Endothelial cell of umbilical vein (primary cell): ENCODE measurements at regions not wholly inside any gene's neighbourhood (a gene's known extent, or its start where the extent isn't known, plus 50 kb on each side); places are given as distances from the start of the nearest gene placed in this dataset.

ENCODE experiments used
- BruUV-seq: library from RNA; stranded (reverse); fragments of 400-500 nt; replicated peaks from 2 replicates; lab custom pipeline; 2021; lab: Mats Ljungman, UMichigan
- CTCF ChIA-PET: fragments of 300-600, 350-600 bp; sonication (Branson Sonifier 250); formaldehyde crosslinking; loops from one replicate; lab custom pipeline; 2021; ENCODE audit warnings: antibody characterized with exemption, inconsistent platforms; lab: Charles Lee
- POLR2A ChIA-PET: fragments of 300-600, 350-600 bp; sonication (Branson Sonifier 250); formaldehyde crosslinking; loops from one replicate; lab custom pipeline; 2021; ENCODE audit warnings: antibody characterized with exemption, inconsistent platforms; lab: Charles Lee
- DNase-seq: peaks from one replicate; pipeline ENCODE4 v3.0.0-alpha.2; 2011; ENCODE audit warnings: low read depth, low spot score
- FAIRE-seq: peaks from 2 replicates; lab custom pipeline; 2011; peaks lifted over from hg19 to GRCh38; lab: Jason Lieb, UNC
- H2AFZ ChIP-seq: 2 replicates; pipeline ENCODE4 v1.6.0; 2012; ENCODE audit warnings: low read depth, low read length, control low read depth, inconsistent platforms
- H3K27ac ChIP-seq: 2 replicates; pipeline ENCODE4 v1.5.1; 2011; ENCODE audit warnings: low read depth, mild to moderate bottlenecking, control low read depth, low read length, moderate library complexity; ENCODE audit not compliant: insufficient read depth
- H3K27me3 ChIP-seq, 2 experiments: 2 replicates each; pipeline versions ENCODE4 v1.6.0 to v1.6.1; 2011; ENCODE audit warnings: low read length in 2 of 2, mixed read lengths in 1 of 2; ENCODE audit not compliant: control insufficient read depth in 2 of 2, insufficient read depth in 2 of 2
- H3K36me3 ChIP-seq, 2 experiments: 2 replicates in 1 of 2; 3 replicates in 1 of 2; pipeline ENCODE4 v1.5.1; 2011; ENCODE audit warnings: low read length in 2 of 2, mild to moderate bottlenecking in 1 of 2, moderate library complexity in 1 of 2; ENCODE audit not compliant: control insufficient read depth in 2 of 2, insufficient read depth in 2 of 2; ENCODE audit errors: extremely low read depth in 1 of 2
- H3K4me1 ChIP-seq: 3 replicates; pipeline ENCODE4 v1.5.1; 2011; ENCODE audit warnings: mild to moderate bottlenecking, low read length; ENCODE audit not compliant: control insufficient read depth, insufficient read depth; ENCODE audit errors: extremely low read depth
- H3K4me2 ChIP-seq: 2 replicates; pipeline ENCODE4 v1.6.1; 2011; ENCODE audit warnings: low read length, control low read depth, mixed read lengths; ENCODE audit not compliant: insufficient read depth
- H3K4me3 ChIP-seq, 3 experiments: fragments of 200-600 bp in 1 of 3; sonication (generic), shearing (Covaris generic) in 1 of 3; replicated peaks in 1 of 3; 2 replicates each; pipeline ENCODE4 v1.5.1; 2011 to 2016; ENCODE audit warnings: control low read depth in 3 of 3, low read length in 3 of 3, mild to moderate bottlenecking in 2 of 3, inconsistent platforms in 1 of 3, low read depth in 1 of 3, moderate library complexity in 1 of 3; ENCODE audit not compliant: insufficient read depth in 1 of 3
- H3K79me2 ChIP-seq: 2 replicates; pipeline ENCODE4 v1.6.0; 2012; ENCODE audit warnings: low read length, inconsistent platforms; ENCODE audit not compliant: control insufficient read depth, insufficient read depth
- H3K9ac ChIP-seq: replicated peaks from 2 replicates; pipeline ENCODE3; 2011; ENCODE audit warnings: low read length, control low read depth; ENCODE audit not compliant: insufficient read depth; ENCODE audit errors: extremely low read depth
- H3K9me1 ChIP-seq: replicated peaks from 3 replicates; pipeline ENCODE4 v1.6.0; 2011; ENCODE audit warnings: mild to moderate bottlenecking, low read length; ENCODE audit not compliant: control insufficient read depth, insufficient read depth; ENCODE audit errors: extremely low read depth
- H3K9me3 ChIP-seq: replicated peaks from 2 replicates; pipeline ENCODE4 v1.5.1; 2012; ENCODE audit warnings: low read length, inconsistent platforms; ENCODE audit not compliant: control insufficient read depth, insufficient read depth
- H4K20me1 ChIP-seq: replicated peaks from 2 replicates; pipeline ENCODE3; 2011; ENCODE audit warnings: mild to moderate bottlenecking, low read length; ENCODE audit not compliant: control insufficient read depth, insufficient read depth; ENCODE audit errors: extremely low read depth
- CTCF ChIP-seq, 2 donors: IDR thresholded peaks; 1 replicate in 1 of 2; 2 replicates in 1 of 2; pipeline ENCODE4 v1.5.1; 2011; ENCODE audit warnings: low read length in 2 of 2, mild to moderate bottlenecking in 2 of 2, moderate library complexity in 2 of 2, control low read depth in 1 of 2, inconsistent platforms in 1 of 2, low read depth in 1 of 2; ENCODE audit not compliant: insufficient read depth in 1 of 2; ENCODE audit errors: extremely low read depth in 1 of 2
- EZH2 ChIP-seq: IDR thresholded peaks from 2 replicates; pipeline ENCODE4 v1.6.1; 2012; ENCODE audit warnings: borderline replicate concordance, low read depth, mild to moderate bottlenecking, moderate library complexity, low read length, inconsistent platforms; ENCODE audit not compliant: severe bottlenecking
- FOS ChIP-seq: IDR thresholded peaks from 2 replicates; pipeline ENCODE4 v1.6.1; 2011; ENCODE audit warnings: mild to moderate bottlenecking, low read length, moderate library complexity, borderline replicate concordance; ENCODE audit not compliant: insufficient read depth
- GATA2 ChIP-seq: IDR thresholded peaks from 2 replicates; pipeline ENCODE4 v1.7.0; 2011; ENCODE audit warnings: low read depth, mild to moderate bottlenecking, moderate library complexity, mixed read lengths, low read length; ENCODE audit not compliant: insufficient read length, insufficient read depth
- JUN ChIP-seq: IDR thresholded peaks from 2 replicates; pipeline ENCODE4 v1.6.1; 2011; ENCODE audit warnings: borderline replicate concordance, low read depth; ENCODE audit not compliant: insufficient read length, insufficient read depth
- MAX ChIP-seq: IDR thresholded peaks from 2 replicates; pipeline ENCODE4 v1.6.1; 2011; ENCODE audit not compliant: insufficient read depth, insufficient read length
- MYC ChIP-seq: IDR thresholded peaks from one replicate; pipeline ENCODE4 v1.6.1; 2011; ENCODE audit warnings: mild to moderate bottlenecking, low read depth, low read length
- POLR2A ChIP-seq: IDR thresholded peaks from 2 replicates; pipeline ENCODE4 v1.6.1; 2012; ENCODE audit warnings: low read depth, mild to moderate bottlenecking, control low read depth, low read length
- POLR2AphosphoS5 ChIP-seq: IDR thresholded peaks from 2 replicates; pipeline ENCODE4 v1.6.1; 2012; ENCODE audit warnings: low read depth, mild to moderate bottlenecking, control low read depth, low read length, moderate library complexity; ENCODE audit not compliant: insufficient read depth
- dilution Hi-C: fragments of 300-500 bp; cut with MboI; formaldehyde crosslinking; loops from one replicate; pipeline ENCODE4 v1.15.0; 2019; ENCODE audit warnings: low sequenced_read_pairs; ENCODE audit not compliant: extremely low pct_ligation_motif_present
- intact Hi-C: fragments of 100-400 bp; cut with micrococcal nuclease; formaldehyde crosslinking; loops from one replicate; pipeline ENCODE4 v1.10.0; 2022

GRCh38 chr2:51490576-51491234, 458.8 kb upstream of the NRXN1 start:
- Histone ChIP-seq H3K9me1 (no peaks in the 10 kb centered on the region), H2AFZ (no peak overlapping the region), H3K4me3 (no peak overlapping the region), H3K27ac (no peak overlapping the region), H3K27me3 (no peaks in the 10 kb centered on the region), H3K9ac (no peak overlapping the region), H3K4me1 (no peaks in the 10 kb centered on the region), H3K4me2 (no peak overlapping the region), H3K36me3 (no peaks in the 10 kb centered on the region), H3K9me3 (no peaks in the 10 kb centered on the region), H3K79me2 (no peaks in the 10 kb centered on the region), H4K20me1 (no peaks in the 10 kb centered on the region)
- dilution Hi-C loops (no loop called here), intact Hi-C loops (no loop called here)
- FAIRE-seq: no peak
- no peak for DNase-seq
- POLR2A ChIA-PET: no interaction called here
- CTCF ChIA-PET: interaction anchor here (0.9 to 1.3 kb wide), 2 partner anchors 8 to 9 kb away, joined by 3 to 4 read pairs; no protein-coding TSS in a partner anchor
- no TSS peak for BruUV-seq
- TF ChIP-seq POLR2A: no peak
- no peak for TF ChIP-seq JUN
- TF ChIP-seq MAX: no peak
- TF ChIP-seq POLR2AphosphoS5: no peak

- no peaks in the 10 kb centered on the region for H4K20me1 ChIP-seq
- H2AFZ ChIP-seq: no peak overlapping the region
- no peaks in the 10 kb centered on the region for H3K36me3 ChIP-seq
- no peak for DNase-seq
- intact Hi-C loops (no loop called here), dilution Hi-C loops (no loop called here)
- no peaks in the 10 kb centered on the region for H3K9me1 ChIP-seq
- BruUV-seq: no TSS peak
- FAIRE-seq: no peak
- H3K27ac ChIP-seq: no peak overlapping the region
- no peaks in the 10 kb centered on the region for H3K9me3 ChIP-seq
- POLR2A ChIA-PET: no interaction called here
- TF ChIP-seq POLR2A (no peak), POLR2AphosphoS5 (no peak), MAX (no peak), EZH2 (no peak), FOS (no peak), MYC (no peak), GATA2 (no peak), CTCF (IDR thresholded peaks at IDR 0.05; ENCODE audit: extremely low read depth in 1 of 2, insufficient read depth in 1 of 2, low read depth in 1 of 2, low read length in 2 of 2) (no peak)
- no peak overlapping the region for H3K4me3 ChIP-seq
- H3K4me1 ChIP-seq: no peaks in the 10 kb centered on the region
- no peaks in the 10 kb centered on the region for H3K27me3 ChIP-seq
- H3K4me2 ChIP-seq: no peak overlapping the region
- CTCF ChIA-PET: interaction anchor here (0.8 to 1.0 kb wide), 2 partner anchors 8 to 15 kb away, joined by 3 to 4 read pairs; no protein-coding TSS in a partner anchor
- H3K79me2 ChIP-seq: no peaks in the 10 kb centered on the region
- H3K9ac ChIP-seq: no peak overlapping the region
Observed at GRCh38 chr2:51484605-51485004, 452.7 kb upstream of the NRXN1 start.
